Cardiac fibroblast (primary cell): ENCODE measurements at regions not wholly inside any gene's neighbourhood (a gene's known extent, or its start where the extent isn't known, plus 50 kb on each side); places are given as distances from the start of the nearest gene placed in this dataset.

Experiments used
- DNase-seq, 2 donors: peaks; one replicate each; pipeline versions ENCODE4 v3.0.0 to v3.0.0-alpha.2; 2010; ENCODE audit warnings: low read depth in 2 of 2
- H3K4me3 ChIP-seq, 2 donors: replicated peaks in 1 of 2; 1 replicate in 1 of 2; 2 replicates in 1 of 2; pipeline ENCODE4 v1.5.1; 2011; ENCODE audit warnings: low read depth in 2 of 2, low read length in 2 of 2, mild to moderate bottlenecking in 2 of 2, moderate library complexity in 1 of 2
- CTCF ChIP-seq: IDR thresholded peaks from one replicate; pipeline ENCODE4 v1.5.1; 2011; ENCODE audit warnings: low read depth, mild to moderate bottlenecking, low read length, inconsistent platforms

GRCh38 chrX:112377481-112377880 lies 294.9 kb upstream of the TRPC5 start:
- no peak overlapping the region for H3K4me3 ChIP-seq
- no peak for TF ChIP-seq CTCF
- no peak for DNase-seq

DNA sequence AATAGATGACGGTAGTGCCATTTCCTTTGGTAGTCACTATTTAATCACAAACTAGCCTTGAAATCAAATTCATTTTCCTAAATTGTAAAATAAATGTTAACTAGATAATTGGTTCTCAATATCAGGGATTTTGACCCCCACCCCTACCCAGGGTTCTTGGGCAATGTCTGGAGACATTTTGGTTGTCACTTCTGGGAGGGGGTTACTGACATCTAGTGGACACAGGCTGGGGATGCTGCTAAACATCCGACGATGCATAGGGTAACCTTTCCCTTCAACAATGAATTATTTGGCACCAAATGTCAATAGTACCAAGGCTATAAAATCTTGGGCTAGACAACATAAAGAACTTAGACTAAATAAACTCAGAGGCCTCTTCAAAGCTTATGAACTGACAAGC lies 285.8 kb upstream of the TRPC5 start:
- DNase-seq: no peak
- H3K4me3 ChIP-seq: no peak overlapping the region
- no peak for TF ChIP-seq CTCF

- no peak overlapping the region for H3K4me3 ChIP-seq
- DNase-seq: no peak
- TF ChIP-seq CTCF: no peak
Observed at GRCh38 chrX:112367065-112367464, 284.5 kb upstream of the TRPC5 start.

- no peak overlapping the region for H3K4me3 ChIP-seq
- DNase-seq: peak in 1 of 2 donors; percentile 0
- no peak for TF ChIP-seq CTCF
Observed at GRCh38 chrX:112359906-112360305, 277.3 kb upstream of the TRPC5 start.

DNA sequence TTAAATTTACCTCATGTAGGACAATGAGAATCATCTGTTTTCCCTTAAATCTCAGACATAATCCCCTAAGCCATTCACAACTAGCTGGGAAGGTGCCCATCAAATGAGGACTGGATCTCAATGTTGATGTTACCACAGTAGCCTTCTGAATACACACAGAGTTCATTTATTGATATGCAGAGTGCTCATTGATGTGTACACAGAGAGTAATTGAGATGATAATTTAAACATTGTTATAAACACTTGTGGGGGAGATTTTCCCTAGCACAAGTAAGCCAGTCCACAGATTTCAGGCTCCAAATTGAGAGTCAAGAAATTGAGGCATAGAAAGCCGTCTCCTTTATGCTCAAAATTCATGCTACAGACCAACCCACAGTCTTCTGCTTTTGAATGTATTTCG lies 273.4 kb upstream of the TRPC5 start:
- DNase-seq: no peak
- TF ChIP-seq CTCF: no peak
- no peak overlapping the region for H3K4me3 ChIP-seq

DNA sequence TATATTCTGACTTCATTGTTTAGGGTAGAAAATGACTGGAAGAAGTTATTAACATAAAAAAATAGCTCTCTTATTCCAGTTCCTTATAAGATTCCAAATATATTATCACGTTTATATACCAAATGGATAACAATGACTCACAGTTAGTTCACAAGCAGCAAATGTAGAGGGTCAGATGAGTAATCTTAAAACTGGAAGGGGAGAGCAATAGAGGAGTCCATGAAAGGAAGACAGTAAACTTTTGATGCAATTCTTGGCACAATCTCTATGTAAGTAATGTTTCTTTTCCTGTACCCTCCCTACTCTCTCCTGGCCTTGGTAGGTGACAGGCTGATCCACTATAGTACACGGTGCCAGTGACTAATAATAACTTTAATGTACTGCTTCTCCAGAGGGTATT lies 259.0 kb upstream of the TRPC5 start:
- TF ChIP-seq CTCF: no peak
- DNase-seq: peak in 1 of 2 donors; percentile 18
- no peak overlapping the region for H3K4me3 ChIP-seq

GRCh38 chrX:112313201-112313600 lies 230.6 kb upstream of the TRPC5 start:
- H3K4me3 ChIP-seq: no peak overlapping the region
- DNase-seq: no peak
- no peak for TF ChIP-seq CTCF
